Lower lobe of right lung (tissue), 2 donors: ENCODE measurements at regions not wholly inside any gene's neighbourhood (a gene's known extent, or its start where the extent isn't known, plus 50 kb on each side); places are given as distances from the start of the nearest gene placed in this dataset.

Experiments
- ATAC-seq, 2 donors: fragments of 200-7000 bp; cut with Tn5 transposase; one replicate each; pipeline ENCODE4 v1.9.1; 2020 to 2022; ENCODE audit warnings: mild to moderate bottlenecking in 2 of 2, moderate library complexity in 2 of 2
- DNase-seq: peaks from one replicate; pipeline ENCODE4 v3.0.0-alpha.2; 2020
- H3K27ac ChIP-seq: fragments of 200-600 bp; one replicate; pipeline ENCODE4 v1.8.0; 2022
- H3K27me3 ChIP-seq: fragments of 200-600 bp; one replicate; pipeline ENCODE4 v1.8.0; 2022; ENCODE audit warnings: low read depth
- H3K36me3 ChIP-seq: fragments of 200-600 bp; one replicate; pipeline ENCODE4 v1.8.0; 2022; ENCODE audit warnings: mild to moderate bottlenecking
- H3K4me1 ChIP-seq: fragments of 200-600 bp; one replicate; pipeline ENCODE4 v1.8.0; 2022
- H3K4me3 ChIP-seq: fragments of 200-600 bp; one replicate; pipeline ENCODE4 v1.8.0; 2022; ENCODE audit warnings: mild to moderate bottlenecking
- H3K9me3 ChIP-seq: fragments of 200-600 bp; one replicate; pipeline ENCODE4 v1.8.0; 2022
- intact Hi-C: fragments of 100-400 bp; cut with DNase I; formaldehyde crosslinking; loops from one replicate; pipeline ENCODE4 v1.11.0; 2022
- TF ChIP-seq, protein P1 (sequence below): fragments of 200-600 bp; IDR thresholded peaks from one replicate; pipeline ENCODE4 v1.8.0; 2022; ENCODE audit warnings: antibody characterized with exemption, mild to moderate bottlenecking
- donor health status: DM: no; HTN: yes; CAD: no; lungs with severe emphysema.

DNA sequence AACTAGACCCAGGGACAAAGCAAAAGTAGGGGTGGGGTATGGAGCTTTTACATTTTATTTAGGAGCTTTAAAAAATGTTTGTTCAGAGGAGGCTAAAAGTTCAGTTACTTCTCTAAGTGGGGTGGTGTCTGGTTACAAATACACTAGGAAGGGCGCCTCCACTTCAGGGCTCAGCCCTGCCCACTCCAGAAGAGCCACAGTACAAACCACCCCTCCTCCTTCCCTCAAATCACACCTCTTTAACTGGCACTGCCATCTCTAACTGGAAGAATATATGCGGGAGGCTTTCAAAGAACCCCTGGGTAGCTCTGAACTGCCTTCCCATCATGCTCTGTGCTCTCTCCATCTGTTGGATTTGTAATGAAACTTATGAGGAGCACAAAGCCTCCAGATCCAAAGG is 98.8 kb upstream of the NFIB start:
- intact Hi-C loops: no loop called here
- Histone ChIP-seq H3K36me3 (no peaks in the 10 kb centered on the region), H3K4me3 (no peak overlapping the region), H3K4me1 (no peaks in the 10 kb centered on the region), H3K9me3 (no peaks in the 10 kb centered on the region), H3K27ac (no peak overlapping the region), H3K27me3 (no peaks in the 10 kb centered on the region)
- ATAC-seq (peak; percentile 59 to 82), DNase-seq (no peak)
- TF ChIP-seq, protein P1, sequence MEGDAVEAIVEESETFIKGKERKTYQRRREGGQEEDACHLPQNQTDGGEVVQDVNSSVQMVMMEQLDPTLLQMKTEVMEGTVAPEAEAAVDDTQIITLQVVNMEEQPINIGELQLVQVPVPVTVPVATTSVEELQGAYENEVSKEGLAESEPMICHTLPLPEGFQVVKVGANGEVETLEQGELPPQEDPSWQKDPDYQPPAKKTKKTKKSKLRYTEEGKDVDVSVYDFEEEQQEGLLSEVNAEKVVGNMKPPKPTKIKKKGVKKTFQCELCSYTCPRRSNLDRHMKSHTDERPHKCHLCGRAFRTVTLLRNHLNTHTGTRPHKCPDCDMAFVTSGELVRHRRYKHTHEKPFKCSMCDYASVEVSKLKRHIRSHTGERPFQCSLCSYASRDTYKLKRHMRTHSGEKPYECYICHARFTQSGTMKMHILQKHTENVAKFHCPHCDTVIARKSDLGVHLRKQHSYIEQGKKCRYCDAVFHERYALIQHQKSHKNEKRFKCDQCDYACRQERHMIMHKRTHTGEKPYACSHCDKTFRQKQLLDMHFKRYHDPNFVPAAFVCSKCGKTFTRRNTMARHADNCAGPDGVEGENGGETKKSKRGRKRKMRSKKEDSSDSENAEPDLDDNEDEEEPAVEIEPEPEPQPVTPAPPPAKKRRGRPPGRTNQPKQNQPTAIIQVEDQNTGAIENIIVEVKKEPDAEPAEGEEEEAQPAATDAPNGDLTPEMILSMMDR: no peak

DNA sequence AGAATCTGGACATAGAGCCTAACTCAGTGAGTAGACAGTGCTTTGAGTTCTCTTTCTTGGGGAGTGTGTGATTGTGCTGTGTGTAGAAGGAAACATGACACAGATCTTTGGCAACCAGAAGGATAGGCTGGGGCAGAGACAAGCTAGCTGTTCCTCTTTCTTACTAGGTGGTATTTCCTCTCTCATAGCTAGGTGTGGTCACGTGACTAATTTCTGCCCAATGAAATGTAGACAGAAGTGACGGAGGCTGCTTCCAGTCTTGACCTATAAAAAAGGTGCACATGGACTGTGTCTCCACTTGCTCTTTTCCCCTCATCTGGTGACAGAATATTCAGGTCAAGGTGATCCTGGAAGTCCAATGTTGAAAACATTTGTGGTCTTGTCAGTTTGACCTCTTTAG is 92.5 kb upstream of the NFIB start:
- Histone ChIP-seq H3K9me3 (no peaks in the 10 kb centered on the region), H3K4me3 (no peak overlapping the region), H3K27ac (no peak overlapping the region), H3K36me3 (no peaks in the 10 kb centered on the region), H3K4me1 (no peaks in the 10 kb centered on the region), H3K27me3 (no peaks in the 10 kb centered on the region)
- DNase-seq (no peak), ATAC-seq (no peak)
- intact Hi-C loops: no loop called here
- TF ChIP-seq, protein P1: no peak

DNA sequence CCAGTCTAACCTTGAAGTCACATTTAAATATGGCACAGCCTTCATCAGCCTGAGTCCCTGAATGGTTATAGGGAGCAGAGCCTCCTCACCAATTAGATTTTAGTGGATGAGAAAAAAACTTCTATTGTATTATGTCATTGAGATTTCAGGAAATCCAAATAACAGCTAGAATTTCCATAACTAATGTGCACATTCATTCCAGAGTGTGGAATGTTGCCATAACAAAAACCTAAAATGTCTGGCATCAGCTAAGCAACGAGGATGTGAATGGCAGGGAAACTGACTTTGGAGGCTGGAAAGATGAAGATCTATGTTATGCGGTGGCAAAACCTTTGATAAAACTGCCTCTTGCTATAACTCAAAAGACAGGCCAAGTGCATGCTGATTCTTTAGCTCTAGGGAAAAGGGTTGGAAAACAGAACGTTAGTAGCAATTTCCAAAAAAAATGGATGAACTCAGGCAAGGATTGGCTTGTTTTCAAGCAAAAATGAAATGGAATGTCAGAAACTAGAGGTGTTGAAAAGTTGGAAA is 91.3 kb upstream of the NFIB start:
- Histone ChIP-seq H3K36me3 (no peaks in the 10 kb centered on the region), H3K27ac (no peak overlapping the region), H3K4me3 (no peak overlapping the region), H3K4me1 (peaks cover 6% of the 10 kb centered on the region), H3K9me3 (no peaks in the 10 kb centered on the region), H3K27me3 (no peaks in the 10 kb centered on the region)
- intact Hi-C loops: no loop called here
- TF ChIP-seq, protein P1: no peak
- DNase-seq: no peak
- ATAC-seq: no peak

DNA sequence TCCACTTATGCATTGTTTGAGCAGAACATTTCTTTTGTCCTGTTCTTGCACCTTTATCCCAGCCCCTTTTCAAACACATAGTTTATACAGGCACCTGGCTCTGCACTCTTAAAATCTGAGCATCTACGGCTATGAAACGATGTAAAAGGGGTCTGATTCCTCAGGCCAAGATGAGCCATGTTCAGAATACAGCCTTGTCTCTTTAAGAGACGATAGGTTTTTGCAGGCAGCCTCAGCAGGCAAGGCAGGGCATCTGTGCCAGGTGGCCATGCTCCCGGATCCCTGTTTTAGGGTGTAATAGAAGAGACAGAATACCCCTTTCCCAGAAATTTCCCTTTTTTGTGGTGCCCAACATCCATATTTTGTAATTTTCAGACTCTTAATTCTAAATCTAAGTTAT is 89.1 kb upstream of the NFIB start:
- TF ChIP-seq, protein P1: no peak
- Histone ChIP-seq H3K9me3 (no peaks in the 10 kb centered on the region), H3K4me1 (peaks cover 15% of the 10 kb centered on the region), H3K4me3 (no peak overlapping the region), H3K27ac (no peak overlapping the region), H3K36me3 (no peaks in the 10 kb centered on the region), H3K27me3 (no peaks in the 10 kb centered on the region)
- intact Hi-C loops: no loop called here
- no peak for ATAC-seq
- no peak for DNase-seq

DNA sequence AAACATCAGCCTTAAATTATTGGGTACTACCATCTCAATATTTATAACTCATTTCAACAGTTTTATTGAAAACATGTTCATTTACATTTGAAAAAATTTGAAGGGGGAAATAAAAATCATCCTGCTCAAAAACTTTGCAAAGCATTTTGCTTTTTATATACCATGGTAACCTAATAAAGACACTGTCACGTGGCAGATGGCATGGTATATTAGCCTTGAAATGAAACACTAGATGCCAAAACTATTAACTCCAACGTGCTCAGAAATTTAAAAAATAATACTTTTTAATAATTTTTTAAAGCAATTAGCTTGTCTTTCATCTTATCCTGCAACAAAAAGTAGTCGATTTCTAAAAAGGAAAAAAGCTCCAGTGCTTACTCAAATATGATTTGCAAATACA is 88.6 kb upstream of the NFIB start:
- ATAC-seq: no peak

More for the DNA sequence above, 88.6 kb upstream of the NFIB start:
- intact Hi-C loops: no loop called here
- TF ChIP-seq, protein P1: no peak
- Histone ChIP-seq H3K27me3 (no peaks in the 10 kb centered on the region), H3K4me3 (no peak overlapping the region), H3K9me3 (no peaks in the 10 kb centered on the region), H3K27ac (no peak overlapping the region), H3K4me1 (peaks cover 15% of the 10 kb centered on the region), H3K36me3 (no peaks in the 10 kb centered on the region)
- no peak for DNase-seq
